Femur (tissue), 1 donor: ENCODE measurements at regions not wholly inside any gene's neighbourhood (a gene's known extent, or its start where the extent isn't known, plus 50 kb on each side); places are given as distances from the start of the nearest gene placed in this dataset.
"Not testable (repeated sequence)": the region's sequence is repeated elsewhere in the genome, so short reads cannot be mapped to it uniquely, and the experiment has no call there.

ENCODE experiments used
- DNase-seq: peaks from one replicate; pipeline ENCODE4 v3.0.0-alpha.2; 2017

- no peak for DNase-seq
These were observed 134.9 kb downstream of the MRPS30 start for GRCh38 chr5:44943647-44944046.

GRCh38 chr5:44945743-44946142 is 137.0 kb downstream of the MRPS30 start:
- no peak for DNase-seq

GRCh38 chr5:44949687-44950086 is 140.9 kb downstream of the MRPS30 start:
- DNase-seq: no peak

GRCh38 chr5:44951371-44951770 is 142.6 kb downstream of the MRPS30 start:
- DNase-seq: no peak

GRCh38 chr5:44952376-44952775 is 143.6 kb downstream of the MRPS30 start:
- DNase-seq: no peak

- DNase-seq: no peak
These were observed 144.3 kb downstream of the MRPS30 start for GRCh38 chr5:44953078-44953477.

GRCh38 chr5:44958943-44959454 is 150.3 kb downstream of the MRPS30 start:
- not testable (repeated sequence) for DNase-seq

GRCh38 chr5:44969825-44970224 is 161.1 kb downstream of the MRPS30 start:
- DNase-seq: no peak

GRCh38 chr5:44970963-44971362 is 162.2 kb downstream of the MRPS30 start:
- not testable (repeated sequence) for DNase-seq

GRCh38 chr5:44974813-44975212 is 166.1 kb downstream of the MRPS30 start:
- DNase-seq: no peak

GRCh38 chr5:44981708-44982107 is 173.0 kb downstream of the MRPS30 start:
- no peak for DNase-seq

- DNase-seq: no peak
These were observed 174.3 kb downstream of the MRPS30 start for GRCh38 chr5:44983006-44983405.

- no peak for DNase-seq
These were observed 178.3 kb downstream of the MRPS30 start for GRCh38 chr5:44987026-44987425.

- no peak for DNase-seq
These were observed 182.9 kb downstream of the MRPS30 start for GRCh38 chr5:44991693-44992092.

GRCh38 chr5:44993286-44993685 is 184.5 kb downstream of the MRPS30 start:
- no peak for DNase-seq

GRCh38 chr5:44997506-44997905 is 188.8 kb downstream of the MRPS30 start:
- no peak for DNase-seq

GRCh38 chr5:45007102-45007501 is 198.4 kb downstream of the MRPS30 start:
- DNase-seq: not testable (repeated sequence)

- DNase-seq: no peak
These were observed 208.8 kb downstream of the MRPS30 start for GRCh38 chr5:45017568-45017967.

GRCh38 chr5:45029553-45029952 is 220.8 kb downstream of the MRPS30 start:
- no peak for DNase-seq

- no peak for DNase-seq
These were observed 227.2 kb downstream of the MRPS30 start for GRCh38 chr5:45035991-45036390.

GRCh38 chr5:45037927-45038326 is 229.2 kb downstream of the MRPS30 start:
- DNase-seq: no peak

- no peak for DNase-seq
These were observed 229.7 kb downstream of the MRPS30 start for GRCh38 chr5:45038366-45038987.

GRCh38 chr5:45042283-45042682 is 233.5 kb downstream of the MRPS30 start:
- DNase-seq: no peak

- no peak for DNase-seq
These were observed 248.8 kb downstream of the MRPS30 start for GRCh38 chr5:45057564-45057963.

- DNase-seq: no peak
These were observed 252.0 kb downstream of the MRPS30 start for GRCh38 chr5:45060724-45061123.
